Nephron (organoid): ENCODE measurements at regions not wholly inside any gene's neighbourhood (a gene's known extent, or its start where the extent isn't known, plus 50 kb on each side); places are given as distances from the start of the nearest gene placed in this dataset.

Source experiments
- H3K27ac Mint-ChIP-seq, 3 experiments: 2 replicates each; pipeline ENCODE4 v1.8.0; 2020; ENCODE audit warnings: mixed read lengths in 3 of 3, mild to moderate bottlenecking in 2 of 3, moderate library complexity in 1 of 3
- H3K27me3 Mint-ChIP-seq: 2 replicates; pipeline ENCODE4 v1.8.0; 2021; ENCODE audit warnings: low read depth, mild to moderate bottlenecking, moderate library complexity, mixed read lengths
- H3K36me3 Mint-ChIP-seq: 2 replicates; pipeline ENCODE4 v1.8.0; 2020; ENCODE audit warnings: low read depth, mixed read lengths
- H3K4me1 Mint-ChIP-seq: 2 replicates; pipeline ENCODE4 v1.8.0; 2020; ENCODE audit warnings: mixed read lengths
- H3K4me3 Mint-ChIP-seq, 3 experiments: 2 replicates each; pipeline ENCODE4 v1.8.0; 2020; ENCODE audit warnings: mild to moderate bottlenecking in 3 of 3, mixed read lengths in 3 of 3, moderate library complexity in 2 of 3
- H3K9me3 Mint-ChIP-seq: 2 replicates; pipeline ENCODE4 v1.8.0; 2020; ENCODE audit warnings: mixed read lengths
- TF ChIP-seq, protein P1 (sequence below), 3 experiments: fragments of 200-600 bp; sonication (generic); IDR thresholded peaks; one replicate each; pipeline ENCODE4 v1.5.0; 2021; ENCODE audit warnings: antibody characterized with exemption in 3 of 3; ENCODE audit not compliant: unreplicated experiment in 3 of 3

DNA sequence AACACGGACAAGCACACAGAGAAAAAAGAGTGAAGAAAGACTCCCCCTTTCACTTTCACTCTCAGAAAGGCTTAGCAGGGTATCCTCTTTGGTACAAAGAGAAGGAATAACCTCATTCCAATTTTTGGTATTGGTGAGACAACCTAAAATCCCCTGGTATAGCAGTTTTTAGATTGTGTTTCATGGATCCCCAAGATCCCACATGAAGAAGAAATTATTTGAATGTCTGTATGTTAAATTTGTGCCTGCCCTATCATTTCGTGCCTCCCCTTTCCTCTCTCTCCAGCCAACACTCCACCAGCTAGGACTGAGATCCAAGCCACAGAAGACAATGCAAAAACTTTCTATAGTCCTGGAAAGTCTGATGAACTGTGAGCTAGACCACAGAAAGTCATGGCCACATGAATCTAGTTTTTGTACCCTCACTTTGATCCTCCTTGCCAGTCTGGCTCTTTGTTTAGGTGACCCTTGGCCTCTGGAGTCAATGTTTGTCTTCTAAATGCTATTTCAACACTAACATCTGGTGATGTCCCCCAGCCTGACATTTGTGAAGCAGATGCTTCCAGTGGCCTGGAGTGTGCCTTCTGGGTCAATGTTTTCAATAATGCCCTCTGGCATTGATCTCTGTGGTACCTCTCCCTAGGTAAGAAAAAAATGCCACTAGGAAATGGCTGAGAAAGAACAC lies 181.9 kb upstream of the BMP4 start:
- TF ChIP-seq, protein P1, sequence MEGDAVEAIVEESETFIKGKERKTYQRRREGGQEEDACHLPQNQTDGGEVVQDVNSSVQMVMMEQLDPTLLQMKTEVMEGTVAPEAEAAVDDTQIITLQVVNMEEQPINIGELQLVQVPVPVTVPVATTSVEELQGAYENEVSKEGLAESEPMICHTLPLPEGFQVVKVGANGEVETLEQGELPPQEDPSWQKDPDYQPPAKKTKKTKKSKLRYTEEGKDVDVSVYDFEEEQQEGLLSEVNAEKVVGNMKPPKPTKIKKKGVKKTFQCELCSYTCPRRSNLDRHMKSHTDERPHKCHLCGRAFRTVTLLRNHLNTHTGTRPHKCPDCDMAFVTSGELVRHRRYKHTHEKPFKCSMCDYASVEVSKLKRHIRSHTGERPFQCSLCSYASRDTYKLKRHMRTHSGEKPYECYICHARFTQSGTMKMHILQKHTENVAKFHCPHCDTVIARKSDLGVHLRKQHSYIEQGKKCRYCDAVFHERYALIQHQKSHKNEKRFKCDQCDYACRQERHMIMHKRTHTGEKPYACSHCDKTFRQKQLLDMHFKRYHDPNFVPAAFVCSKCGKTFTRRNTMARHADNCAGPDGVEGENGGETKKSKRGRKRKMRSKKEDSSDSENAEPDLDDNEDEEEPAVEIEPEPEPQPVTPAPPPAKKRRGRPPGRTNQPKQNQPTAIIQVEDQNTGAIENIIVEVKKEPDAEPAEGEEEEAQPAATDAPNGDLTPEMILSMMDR (IDR thresholded peaks at IDR 0.05; ENCODE audit: unreplicated experiment in 3 of 3), result no peak
- no peak overlapping the region for H3K27ac Mint-ChIP-seq
- peaks cover 9% of the 10 kb centered on the region for H3K27me3 Mint-ChIP-seq
- H3K4me1 Mint-ChIP-seq, result peaks cover 19% of the 10 kb centered on the region
- H3K4me3 Mint-ChIP-seq, result no peak overlapping the region
- no peaks in the 10 kb centered on the region for H3K36me3 Mint-ChIP-seq
- peaks cover 7% of the 10 kb centered on the region for H3K9me3 Mint-ChIP-seq

DNA sequence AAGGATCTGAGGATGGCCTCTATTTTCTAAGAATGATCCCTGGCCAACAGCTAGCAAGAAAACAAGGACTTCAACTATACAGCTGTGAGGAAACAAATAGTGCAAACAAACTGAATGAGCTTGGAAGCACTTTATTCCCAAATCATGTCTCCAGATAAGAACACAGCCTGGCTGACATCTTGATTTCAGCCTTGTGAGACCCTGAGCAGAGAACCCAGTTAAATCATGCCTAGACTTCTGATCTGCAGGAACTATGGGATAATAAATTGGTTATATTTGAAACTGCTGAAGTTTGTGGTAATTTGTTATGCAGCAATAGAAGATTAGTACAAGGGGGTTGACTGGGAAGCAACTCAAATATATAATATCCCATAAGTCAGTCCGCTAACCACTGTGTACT lies 183.9 kb upstream of the BMP4 start:
- no peak overlapping the region for H3K4me3 Mint-ChIP-seq
- peaks cover 11% of the 10 kb centered on the region for H3K4me1 Mint-ChIP-seq
- peaks cover 9% of the 10 kb centered on the region for H3K27me3 Mint-ChIP-seq
- H3K27ac Mint-ChIP-seq, result peak overlapping the region in 2 of 3 experiments; percentile 3 to 63
- no peaks in the 10 kb centered on the region for H3K36me3 Mint-ChIP-seq
- peaks cover 10% of the 10 kb centered on the region for H3K9me3 Mint-ChIP-seq
- TF ChIP-seq, protein P1 (IDR thresholded peaks at IDR 0.05; ENCODE audit: unreplicated experiment in 3 of 3), result no peak

DNA sequence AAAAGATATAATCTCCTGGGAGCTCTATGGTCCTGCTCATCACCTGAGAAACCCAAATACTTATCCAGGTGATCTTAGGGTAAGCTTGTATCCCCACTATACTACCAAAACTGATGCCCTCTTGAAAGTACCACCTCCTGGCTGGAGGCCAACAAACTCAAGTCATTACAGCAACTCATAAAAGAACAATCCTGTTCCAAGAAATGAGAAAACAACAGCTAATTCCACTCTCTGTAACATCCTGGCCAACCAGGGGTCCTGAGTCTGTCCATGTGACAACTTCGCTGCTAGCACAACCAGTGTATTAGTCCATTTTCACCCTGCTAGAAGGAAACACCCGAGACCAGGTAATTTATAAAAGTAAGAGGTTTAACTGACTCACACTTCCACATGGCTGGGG lies 190.0 kb upstream of the BMP4 start:
- Mint-ChIP-seq H3K36me3 (peaks cover 7% of the 10 kb centered on the region), H3K4me3 (no peak overlapping the region), H3K27me3 (peaks cover 9% of the 10 kb centered on the region), H3K9me3 (peaks cover 44% of the 10 kb centered on the region), H3K27ac (no peak overlapping the region), H3K4me1 (no peaks in the 10 kb centered on the region)
- TF ChIP-seq, protein P1 (IDR thresholded peaks at IDR 0.05; ENCODE audit: unreplicated experiment in 3 of 3), result no peak

DNA sequence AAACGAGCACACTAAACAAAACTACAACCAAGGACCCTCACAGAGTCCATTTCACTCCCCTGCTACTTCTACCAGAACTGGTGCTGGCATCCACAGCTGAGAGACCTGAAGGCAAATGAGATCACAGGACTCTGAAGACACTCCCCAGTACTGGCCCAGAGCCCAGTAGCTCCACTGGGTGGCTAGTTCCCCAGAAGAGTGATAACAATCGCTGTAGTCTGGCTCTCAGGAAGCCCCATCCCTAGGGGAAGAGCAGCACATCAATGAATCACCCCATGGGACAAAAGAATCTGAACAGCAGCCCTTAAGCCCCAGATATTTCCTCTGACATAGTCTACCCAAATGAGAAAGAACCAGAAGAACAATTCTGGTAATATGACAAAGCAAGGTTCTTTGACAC lies 190.7 kb upstream of the BMP4 start:
- no peak overlapping the region for H3K27ac Mint-ChIP-seq
- peaks cover 6% of the 10 kb centered on the region for H3K27me3 Mint-ChIP-seq
- H3K9me3 Mint-ChIP-seq, result peaks cover 44% of the 10 kb centered on the region
- H3K4me1 Mint-ChIP-seq, result no peaks in the 10 kb centered on the region
- TF ChIP-seq, protein P1 (IDR thresholded peaks at IDR 0.05; ENCODE audit: unreplicated experiment in 3 of 3), result no peak
- peaks cover 7% of the 10 kb centered on the region for H3K36me3 Mint-ChIP-seq
- no peak overlapping the region for H3K4me3 Mint-ChIP-seq

DNA sequence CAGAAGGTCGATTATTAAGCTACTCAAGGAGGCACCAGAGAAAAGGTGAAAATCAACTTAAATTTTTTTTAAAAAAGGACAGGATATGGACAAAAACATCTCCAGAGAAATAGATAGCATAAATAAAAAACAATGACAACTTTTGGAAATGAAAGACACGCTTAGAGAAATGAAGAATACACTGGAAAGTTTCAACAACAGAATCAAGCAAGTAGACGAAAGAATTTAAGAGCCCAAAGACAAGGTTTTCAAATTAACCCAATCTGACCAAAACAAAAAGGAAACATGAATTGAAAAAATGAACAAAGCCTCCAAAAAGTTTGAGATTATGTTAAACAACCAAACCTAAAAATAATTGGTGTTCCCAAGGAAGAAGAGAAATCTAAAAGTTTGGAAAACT lies 191.1 kb upstream of the BMP4 start:
- no peak overlapping the region for H3K4me3 Mint-ChIP-seq
- peaks cover 7% of the 10 kb centered on the region for H3K36me3 Mint-ChIP-seq
- no peaks in the 10 kb centered on the region for H3K4me1 Mint-ChIP-seq
- TF ChIP-seq, protein P1 (IDR thresholded peaks at IDR 0.05; ENCODE audit: unreplicated experiment in 3 of 3), result no peak
- peaks cover 46% of the 10 kb centered on the region for H3K9me3 Mint-ChIP-seq
- H3K27me3 Mint-ChIP-seq, result peaks cover 6% of the 10 kb centered on the region
- H3K27ac Mint-ChIP-seq, result no peak overlapping the region

DNA sequence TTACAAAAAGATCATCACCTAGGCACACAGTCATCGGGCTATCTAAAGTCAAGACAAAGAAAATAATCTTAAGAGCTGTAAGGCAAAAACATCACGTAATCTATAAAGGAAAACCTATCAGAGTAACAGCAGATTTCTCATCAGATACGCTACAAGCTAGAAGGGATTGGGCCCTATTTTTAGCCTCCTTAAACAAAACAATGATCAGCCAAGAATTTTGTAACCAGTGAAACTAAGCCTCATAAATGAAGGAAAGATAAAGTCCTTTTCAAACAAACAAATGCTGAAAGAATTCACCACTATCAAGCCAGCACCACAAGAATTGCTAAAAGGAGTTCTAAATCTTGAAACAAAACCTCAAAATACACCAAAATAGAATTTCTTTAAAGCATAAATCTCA lies 191.6 kb upstream of the BMP4 start:
- TF ChIP-seq, protein P1 (IDR thresholded peaks at IDR 0.05; ENCODE audit: unreplicated experiment in 3 of 3), result no peak
- Mint-ChIP-seq H3K4me1 (no peaks in the 10 kb centered on the region), H3K27me3 (peaks cover 1% of the 10 kb centered on the region), H3K9me3 (peaks cover 45% of the 10 kb centered on the region), H3K27ac (no peak overlapping the region), H3K4me3 (no peak overlapping the region), H3K36me3 (peaks cover 7% of the 10 kb centered on the region)
